Mesendoderm (in vitro differentiated cells): ENCODE measurements at regions not wholly inside any gene's neighbourhood (a gene's known extent, or its start where the extent isn't known, plus 50 kb on each side); places are given as distances from the start of the nearest gene placed in this dataset.

Experiments
- DNase-seq: peaks from one replicate; pipeline ENCODE4 v3.0.0; 2013
- H2AK5ac ChIP-seq: 2 replicates; pipeline ENCODE4 v1.6.1; 2013; ENCODE audit warnings: low read length, inconsistent platforms
- H2BK120ac ChIP-seq: 2 replicates; pipeline ENCODE4 v1.6.1; 2013; ENCODE audit warnings: low read depth, mild to moderate bottlenecking, low read length, moderate library complexity, mixed read lengths
- H2BK15ac ChIP-seq: replicated peaks from 2 replicates; pipeline ENCODE4 v1.6.1; 2013; ENCODE audit warnings: low read depth, mild to moderate bottlenecking, moderate library complexity
- H2BK5ac ChIP-seq: 2 replicates; pipeline ENCODE4 v1.6.1; 2013; ENCODE audit warnings: low read length, inconsistent platforms
- H3K18ac ChIP-seq: 2 replicates; pipeline ENCODE4 v1.6.1; 2013; ENCODE audit warnings: mild to moderate bottlenecking, low read length, mixed read lengths
- H3K23ac ChIP-seq: one replicate; pipeline ENCODE4 v1.6.1; 2013; ENCODE audit warnings: low read length
- H3K27ac ChIP-seq: 2 replicates; pipeline ENCODE4 v1.5.1; 2013; ENCODE audit warnings: low read depth, mild to moderate bottlenecking, inconsistent platforms, low read length, moderate library complexity
- H3K27me3 ChIP-seq: 2 replicates; pipeline ENCODE4 v1.6.1; 2013; ENCODE audit warnings: low read length, control low read depth, mild to moderate bottlenecking, inconsistent platforms; ENCODE audit not compliant: insufficient read depth, poor library complexity
- H3K36me3 ChIP-seq: 2 replicates; pipeline ENCODE4 v1.6.1; 2013; ENCODE audit warnings: low read length, inconsistent platforms; ENCODE audit not compliant: control insufficient read depth, insufficient read depth
- H3K4ac ChIP-seq: one replicate; pipeline ENCODE4 v1.6.1; 2013; ENCODE audit warnings: low read depth, mild to moderate bottlenecking, low read length, moderate library complexity
- H3K4me1 ChIP-seq: 2 replicates; pipeline ENCODE4 v1.6.1; 2013; ENCODE audit warnings: low read depth, low read length, inconsistent platforms; ENCODE audit not compliant: control insufficient read depth
- H3K4me2 ChIP-seq: 2 replicates; pipeline ENCODE4 v1.6.1; 2013; ENCODE audit warnings: low read length
- H3K4me3 ChIP-seq: 2 replicates; pipeline ENCODE4 v1.5.1; 2013; ENCODE audit warnings: mild to moderate bottlenecking, low read length
- H3K56ac ChIP-seq: one replicate; pipeline ENCODE4 v1.6.1; 2013; ENCODE audit warnings: low read length
- H3K79me1 ChIP-seq: 2 replicates; pipeline ENCODE4 v1.6.1; 2013; ENCODE audit warnings: low read length, inconsistent platforms
- H3K79me2 ChIP-seq: 2 replicates; pipeline ENCODE4 v1.6.1; 2013; ENCODE audit warnings: mild to moderate bottlenecking, low read length; ENCODE audit not compliant: control insufficient read depth, insufficient read depth
- H3K9ac ChIP-seq: 2 replicates; pipeline ENCODE4 v1.6.1; 2013; ENCODE audit warnings: low read length, inconsistent platforms
- H4K5ac ChIP-seq: one replicate; pipeline ENCODE4 v1.6.1; 2013; ENCODE audit warnings: low read length
- H4K8ac ChIP-seq: one replicate; pipeline ENCODE4 v1.6.1; 2013; ENCODE audit warnings: low read depth, mild to moderate bottlenecking, control low read depth, low read length, moderate library complexity
- WGBS: extraction: QIAGEN DNeasy Blood & Tissue Kit; methylation state at CpG from one replicate; pipeline ENCODE4 v1.1.7; 2013; ENCODE audit warnings: low lambda C conversion rate, missing lambda C conversion rate; ENCODE audit not compliant: insufficient coverage; ENCODE audit errors: extremely low coverage; 5-methylcytosine and 5-hydroxymethylcytosine counted together

GRCh38 chr16:64098451-64098850 lies 1023.4 kb downstream of the CDH11 start:
- Histone ChIP-seq H3K4me3 (no peak overlapping the region), H2BK15ac (no peak overlapping the region), H2BK5ac (no peak overlapping the region), H3K79me1 (no peaks in the 10 kb centered on the region), H4K8ac (no peak overlapping the region), H3K4ac (no peak overlapping the region), H3K79me2 (no peaks in the 10 kb centered on the region), H2BK120ac (no peak overlapping the region), H3K36me3 (no peaks in the 10 kb centered on the region), H4K5ac (no peak overlapping the region), H3K4me1 (no peaks in the 10 kb centered on the region), H3K4me2 (no peak overlapping the region), H3K27ac (no peak overlapping the region), H3K23ac (no peak overlapping the region), H3K18ac (no peak overlapping the region), H2AK5ac (no peak overlapping the region), H3K9ac (no peak overlapping the region), H3K27me3 (no peaks in the 10 kb centered on the region), H3K56ac (no peak overlapping the region)
- no CpG with 5 or more reads among the region's 1 CpG for WGBS
- DNase-seq = no peak

GRCh38 chr16:64096689-64097088 lies 1025.2 kb downstream of the CDH11 start:
- Histone ChIP-seq H3K56ac (no peak overlapping the region), H2BK15ac (no peak overlapping the region), H3K79me2 (no peaks in the 10 kb centered on the region), H2BK5ac (no peak overlapping the region), H3K4me1 (no peaks in the 10 kb centered on the region), H2BK120ac (no peak overlapping the region), H3K79me1 (no peaks in the 10 kb centered on the region), H3K9ac (no peak overlapping the region), H3K18ac (no peak overlapping the region), H3K23ac (no peak overlapping the region), H3K27ac (no peak overlapping the region), H4K8ac (no peak overlapping the region), H3K4ac (no peak overlapping the region), H3K4me3 (no peak overlapping the region), H3K4me2 (no peak overlapping the region), H3K36me3 (no peaks in the 10 kb centered on the region), H2AK5ac (no peak overlapping the region), H4K5ac (no peak overlapping the region), H3K27me3 (no peaks in the 10 kb centered on the region)
- WGBS = no CpG with 5 or more reads among the region's 1 CpG
- no peak for DNase-seq

GRCh38 chr16:64094992-64095634 lies 1026.8 kb downstream of the CDH11 start:
- H3K4me1 ChIP-seq = no peaks in the 10 kb centered on the region
- H3K36me3 ChIP-seq = no peaks in the 10 kb centered on the region
- H3K27ac ChIP-seq = no peak overlapping the region
- H3K9ac ChIP-seq = no peak overlapping the region
- H4K8ac ChIP-seq = no peak overlapping the region
- H3K23ac ChIP-seq = no peak overlapping the region
- H2AK5ac ChIP-seq = no peak overlapping the region
- H4K5ac ChIP-seq = no peak overlapping the region
- no peak overlapping the region for H3K56ac ChIP-seq
- no peak overlapping the region for H3K4me3 ChIP-seq
- DNase-seq = no peak
- H3K79me1 ChIP-seq = no peaks in the 10 kb centered on the region
- H3K4me2 ChIP-seq = no peak overlapping the region
- H3K4ac ChIP-seq = no peak overlapping the region
- no peak overlapping the region for H2BK5ac ChIP-seq
- no peak overlapping the region for H2BK15ac ChIP-seq
- no peak overlapping the region for H2BK120ac ChIP-seq
- WGBS = no CpG with 5 or more reads among the region's 7 CpGs
- no peaks in the 10 kb centered on the region for H3K27me3 ChIP-seq
- no peak overlapping the region for H3K18ac ChIP-seq
- H3K79me2 ChIP-seq = no peaks in the 10 kb centered on the region

GRCh38 chr16:64094181-64094965 lies 1027.5 kb downstream of the CDH11 start:
- H3K23ac ChIP-seq = no peak overlapping the region
- H3K56ac ChIP-seq = no peak overlapping the region
- no peaks in the 10 kb centered on the region for H3K79me2 ChIP-seq
- H3K18ac ChIP-seq = no peak overlapping the region
- no peaks in the 10 kb centered on the region for H3K36me3 ChIP-seq
- H2AK5ac ChIP-seq = no peak overlapping the region
- no peak for DNase-seq
- no CpG with 5 or more reads among the region's 4 CpGs for WGBS
- no peak overlapping the region for H2BK120ac ChIP-seq
- no peak overlapping the region for H3K4me3 ChIP-seq
- no peak overlapping the region for H3K9ac ChIP-seq
- H3K4me2 ChIP-seq = no peak overlapping the region
- H3K4ac ChIP-seq = no peak overlapping the region
- H2BK15ac ChIP-seq = no peak overlapping the region
- H4K5ac ChIP-seq = no peak overlapping the region
- no peaks in the 10 kb centered on the region for H3K4me1 ChIP-seq
- no peaks in the 10 kb centered on the region for H3K79me1 ChIP-seq
- no peaks in the 10 kb centered on the region for H3K27me3 ChIP-seq
- no peak overlapping the region for H3K27ac ChIP-seq
- no peak overlapping the region for H2BK5ac ChIP-seq
- no peak overlapping the region for H4K8ac ChIP-seq

- H3K36me3 ChIP-seq = no peaks in the 10 kb centered on the region
- H3K4ac ChIP-seq = no peak overlapping the region
- no peaks in the 10 kb centered on the region for H3K79me1 ChIP-seq
- WGBS = no CpG with 5 or more reads among the region's 3 CpGs
- H3K9ac ChIP-seq = no peak overlapping the region
- no peak overlapping the region for H3K56ac ChIP-seq
- no peak overlapping the region for H3K4me2 ChIP-seq
- H2BK5ac ChIP-seq = no peak overlapping the region
- H2BK120ac ChIP-seq = no peak overlapping the region
- H2AK5ac ChIP-seq = no peak overlapping the region
- no peaks in the 10 kb centered on the region for H3K79me2 ChIP-seq
- no peak overlapping the region for H3K4me3 ChIP-seq
- no peak overlapping the region for H3K27ac ChIP-seq
- H4K8ac ChIP-seq = no peak overlapping the region
- H2BK15ac ChIP-seq = no peak overlapping the region
- no peaks in the 10 kb centered on the region for H3K4me1 ChIP-seq
- no peaks in the 10 kb centered on the region for H3K27me3 ChIP-seq
- H4K5ac ChIP-seq = no peak overlapping the region
- H3K23ac ChIP-seq = no peak overlapping the region
- DNase-seq = no peak
- no peak overlapping the region for H3K18ac ChIP-seq
Observed at GRCh38 chr16:64092271-64092670, 1029.6 kb downstream of the CDH11 start.
